ENCODE measurements at regions not wholly inside any gene's neighbourhood (a gene's known extent, or its start where the extent isn't known, plus 50 kb on each side); places are given as distances from the start of the nearest gene placed in this dataset.

DNA sequence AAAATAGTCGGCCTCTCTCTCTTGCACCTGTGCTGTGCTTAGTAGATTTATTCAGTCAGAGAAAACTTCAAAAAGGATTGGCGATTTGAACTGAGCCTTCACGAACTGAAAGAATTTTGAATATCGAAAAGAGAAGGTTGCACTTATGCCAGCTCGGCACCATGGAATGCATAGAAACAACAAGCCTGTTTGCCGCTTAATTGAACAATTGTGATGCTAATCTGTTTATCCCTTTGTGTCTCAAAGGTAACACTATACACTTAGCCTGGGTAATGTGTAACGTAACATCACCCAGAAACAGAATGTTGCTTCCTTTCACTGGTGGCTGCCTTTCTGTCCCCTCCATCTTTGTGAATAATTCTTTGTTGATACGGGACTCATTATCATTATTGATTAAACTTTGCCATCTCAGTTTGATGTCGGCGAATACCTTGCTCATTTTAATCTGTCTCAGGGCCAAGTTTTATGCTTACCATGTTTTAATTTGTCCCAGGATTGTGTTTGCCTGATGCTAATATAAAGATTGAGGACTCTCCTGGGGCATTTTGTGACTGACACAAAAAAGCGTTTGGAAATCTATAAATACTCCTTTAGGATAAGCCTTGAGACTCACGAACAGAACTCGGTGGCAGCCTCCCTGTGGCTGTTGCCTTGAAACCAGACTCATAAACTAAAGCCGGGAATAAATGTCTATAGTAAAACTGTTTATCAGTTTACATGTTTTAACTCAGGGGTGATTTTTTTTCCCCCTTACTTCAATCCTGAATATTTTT is 400.5 kb downstream of the RAPGEF2 start:
- TF ChIP-seq, protein P1, sequence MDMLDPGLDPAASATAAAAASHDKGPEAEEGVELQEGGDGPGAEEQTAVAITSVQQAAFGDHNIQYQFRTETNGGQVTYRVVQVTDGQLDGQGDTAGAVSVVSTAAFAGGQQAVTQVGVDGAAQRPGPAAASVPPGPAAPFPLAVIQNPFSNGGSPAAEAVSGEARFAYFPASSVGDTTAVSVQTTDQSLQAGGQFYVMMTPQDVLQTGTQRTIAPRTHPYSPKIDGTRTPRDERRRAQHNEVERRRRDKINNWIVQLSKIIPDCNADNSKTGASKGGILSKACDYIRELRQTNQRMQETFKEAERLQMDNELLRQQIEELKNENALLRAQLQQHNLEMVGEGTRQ (IDR thresholded peaks at IDR 0.05; ENCODE audit: low read depth, low read length), result no peak
- TF ChIP-seq, protein P1 (CRISPR knock-in tag; IDR thresholded peaks at IDR 0.05; ENCODE audit: borderline replicate concordance), result no peak
- TF ChIP-seq, protein P2, sequence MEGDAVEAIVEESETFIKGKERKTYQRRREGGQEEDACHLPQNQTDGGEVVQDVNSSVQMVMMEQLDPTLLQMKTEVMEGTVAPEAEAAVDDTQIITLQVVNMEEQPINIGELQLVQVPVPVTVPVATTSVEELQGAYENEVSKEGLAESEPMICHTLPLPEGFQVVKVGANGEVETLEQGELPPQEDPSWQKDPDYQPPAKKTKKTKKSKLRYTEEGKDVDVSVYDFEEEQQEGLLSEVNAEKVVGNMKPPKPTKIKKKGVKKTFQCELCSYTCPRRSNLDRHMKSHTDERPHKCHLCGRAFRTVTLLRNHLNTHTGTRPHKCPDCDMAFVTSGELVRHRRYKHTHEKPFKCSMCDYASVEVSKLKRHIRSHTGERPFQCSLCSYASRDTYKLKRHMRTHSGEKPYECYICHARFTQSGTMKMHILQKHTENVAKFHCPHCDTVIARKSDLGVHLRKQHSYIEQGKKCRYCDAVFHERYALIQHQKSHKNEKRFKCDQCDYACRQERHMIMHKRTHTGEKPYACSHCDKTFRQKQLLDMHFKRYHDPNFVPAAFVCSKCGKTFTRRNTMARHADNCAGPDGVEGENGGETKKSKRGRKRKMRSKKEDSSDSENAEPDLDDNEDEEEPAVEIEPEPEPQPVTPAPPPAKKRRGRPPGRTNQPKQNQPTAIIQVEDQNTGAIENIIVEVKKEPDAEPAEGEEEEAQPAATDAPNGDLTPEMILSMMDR (CRISPR knock-in tag; IDR thresholded peaks at IDR 0.05), result no peak
- TF ChIP-seq, protein P3, sequence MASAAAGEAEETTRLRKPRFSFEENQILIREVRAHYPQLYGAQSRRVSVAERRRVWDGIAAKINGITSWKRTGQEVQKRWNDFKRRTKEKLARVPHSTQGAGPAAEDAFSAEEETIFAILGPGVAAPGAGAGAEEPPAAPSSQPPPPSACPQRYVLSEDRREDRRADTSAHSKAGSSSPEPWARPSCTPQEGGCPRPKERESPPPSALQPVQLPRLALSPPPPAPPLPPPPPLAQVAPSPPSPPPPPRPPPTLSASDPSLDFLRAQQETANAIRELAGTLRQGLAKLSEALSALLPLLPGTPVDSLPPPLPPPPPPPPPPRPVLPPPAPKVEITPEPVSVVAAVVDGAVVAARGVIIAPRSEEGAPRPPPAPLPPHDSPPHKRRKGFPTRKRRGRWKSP (CRISPR knock-in tag; IDR thresholded peaks at IDR 0.05), result no peak
- TF ChIP-seq TAF1 (CRISPR knock-in tag; IDR thresholded peaks at IDR 0.05) (no peak), ZNF124 (CRISPR knock-in tag; IDR thresholded peaks at IDR 0.05) (no peak), FOXM1 (CRISPR knock-in tag; IDR thresholded peaks at IDR 0.05) (no peak), FOSL1 (CRISPR knock-in tag; IDR thresholded peaks at IDR 0.05; ENCODE audit: borderline replicate concordance) (no peak), TCF7L2 (IDR thresholded peaks at IDR 0.05; ENCODE audit: low read depth, low read length) (no peak)
- TF ChIP-seq, protein P4, sequence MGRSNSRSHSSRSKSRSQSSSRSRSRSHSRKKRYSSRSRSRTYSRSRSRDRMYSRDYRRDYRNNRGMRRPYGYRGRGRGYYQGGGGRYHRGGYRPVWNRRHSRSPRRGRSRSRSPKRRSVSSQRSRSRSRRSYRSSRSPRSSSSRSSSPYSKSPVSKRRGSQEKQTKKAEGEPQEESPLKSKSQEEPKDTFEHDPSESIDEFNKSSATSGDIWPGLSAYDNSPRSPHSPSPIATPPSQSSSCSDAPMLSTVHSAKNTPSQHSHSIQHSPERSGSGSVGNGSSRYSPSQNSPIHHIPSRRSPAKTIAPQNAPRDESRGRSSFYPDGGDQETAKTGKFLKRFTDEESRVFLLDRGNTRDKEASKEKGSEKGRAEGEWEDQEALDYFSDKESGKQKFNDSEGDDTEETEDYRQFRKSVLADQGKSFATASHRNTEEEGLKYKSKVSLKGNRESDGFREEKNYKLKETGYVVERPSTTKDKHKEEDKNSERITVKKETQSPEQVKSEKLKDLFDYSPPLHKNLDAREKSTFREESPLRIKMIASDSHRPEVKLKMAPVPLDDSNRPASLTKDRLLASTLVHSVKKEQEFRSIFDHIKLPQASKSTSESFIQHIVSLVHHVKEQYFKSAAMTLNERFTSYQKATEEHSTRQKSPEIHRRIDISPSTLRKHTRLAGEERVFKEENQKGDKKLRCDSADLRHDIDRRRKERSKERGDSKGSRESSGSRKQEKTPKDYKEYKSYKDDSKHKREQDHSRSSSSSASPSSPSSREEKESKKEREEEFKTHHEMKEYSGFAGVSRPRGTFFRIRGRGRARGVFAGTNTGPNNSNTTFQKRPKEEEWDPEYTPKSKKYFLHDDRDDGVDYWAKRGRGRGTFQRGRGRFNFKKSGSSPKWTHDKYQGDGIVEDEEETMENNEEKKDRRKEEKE (IDR thresholded peaks at IDR 0.05), result no peak
- TF ChIP-seq, protein P5, sequence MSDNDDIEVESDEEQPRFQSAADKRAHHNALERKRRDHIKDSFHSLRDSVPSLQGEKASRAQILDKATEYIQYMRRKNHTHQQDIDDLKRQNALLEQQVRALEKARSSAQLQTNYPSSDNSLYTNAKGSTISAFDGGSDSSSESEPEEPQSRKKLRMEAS (IDR thresholded peaks at IDR 0.05), result no peak
- TF ChIP-seq, protein P6, sequence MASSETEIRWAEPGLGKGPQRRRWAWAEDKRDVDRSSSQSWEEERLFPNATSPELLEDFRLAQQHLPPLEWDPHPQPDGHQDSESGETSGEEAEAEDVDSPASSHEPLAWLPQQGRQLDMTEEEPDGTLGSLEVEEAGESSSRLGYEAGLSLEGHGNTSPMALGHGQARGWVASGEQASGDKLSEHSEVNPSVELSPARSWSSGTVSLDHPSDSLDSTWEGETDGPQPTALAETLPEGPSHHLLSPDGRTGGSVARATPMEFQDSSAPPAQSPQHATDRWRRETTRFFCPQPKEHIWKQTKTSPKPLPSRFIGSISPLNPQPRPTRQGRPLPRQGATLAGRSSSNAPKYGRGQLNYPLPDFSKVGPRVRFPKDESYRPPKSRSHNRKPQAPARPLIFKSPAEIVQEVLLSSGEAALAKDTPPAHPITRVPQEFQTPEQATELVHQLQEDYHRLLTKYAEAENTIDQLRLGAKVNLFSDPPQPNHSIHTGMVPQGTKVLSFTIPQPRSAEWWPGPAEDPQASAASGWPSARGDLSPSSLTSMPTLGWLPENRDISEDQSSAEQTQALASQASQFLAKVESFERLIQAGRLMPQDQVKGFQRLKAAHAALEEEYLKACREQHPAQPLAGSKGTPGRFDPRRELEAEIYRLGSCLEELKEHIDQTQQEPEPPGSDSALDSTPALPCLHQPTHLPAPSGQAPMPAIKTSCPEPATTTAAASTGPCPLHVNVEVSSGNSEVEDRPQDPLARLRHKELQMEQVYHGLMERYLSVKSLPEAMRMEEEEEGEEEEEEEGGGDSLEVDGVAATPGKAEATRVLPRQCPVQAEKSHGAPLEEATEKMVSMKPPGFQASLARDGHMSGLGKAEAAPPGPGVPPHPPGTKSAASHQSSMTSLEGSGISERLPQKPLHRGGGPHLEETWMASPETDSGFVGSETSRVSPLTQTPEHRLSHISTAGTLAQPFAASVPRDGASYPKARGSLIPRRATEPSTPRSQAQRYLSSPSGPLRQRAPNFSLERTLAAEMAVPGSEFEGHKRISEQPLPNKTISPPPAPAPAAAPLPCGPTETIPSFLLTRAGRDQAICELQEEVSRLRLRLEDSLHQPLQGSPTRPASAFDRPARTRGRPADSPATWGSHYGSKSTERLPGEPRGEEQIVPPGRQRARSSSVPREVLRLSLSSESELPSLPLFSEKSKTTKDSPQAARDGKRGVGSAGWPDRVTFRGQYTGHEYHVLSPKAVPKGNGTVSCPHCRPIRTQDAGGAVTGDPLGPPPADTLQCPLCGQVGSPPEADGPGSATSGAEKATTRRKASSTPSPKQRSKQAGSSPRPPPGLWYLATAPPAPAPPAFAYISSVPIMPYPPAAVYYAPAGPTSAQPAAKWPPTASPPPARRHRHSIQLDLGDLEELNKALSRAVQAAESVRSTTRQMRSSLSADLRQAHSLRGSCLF (CRISPR knock-in tag; IDR thresholded peaks at IDR 0.05; ENCODE audit: borderline replicate concordance), result no peak
- TF ChIP-seq, protein P7, sequence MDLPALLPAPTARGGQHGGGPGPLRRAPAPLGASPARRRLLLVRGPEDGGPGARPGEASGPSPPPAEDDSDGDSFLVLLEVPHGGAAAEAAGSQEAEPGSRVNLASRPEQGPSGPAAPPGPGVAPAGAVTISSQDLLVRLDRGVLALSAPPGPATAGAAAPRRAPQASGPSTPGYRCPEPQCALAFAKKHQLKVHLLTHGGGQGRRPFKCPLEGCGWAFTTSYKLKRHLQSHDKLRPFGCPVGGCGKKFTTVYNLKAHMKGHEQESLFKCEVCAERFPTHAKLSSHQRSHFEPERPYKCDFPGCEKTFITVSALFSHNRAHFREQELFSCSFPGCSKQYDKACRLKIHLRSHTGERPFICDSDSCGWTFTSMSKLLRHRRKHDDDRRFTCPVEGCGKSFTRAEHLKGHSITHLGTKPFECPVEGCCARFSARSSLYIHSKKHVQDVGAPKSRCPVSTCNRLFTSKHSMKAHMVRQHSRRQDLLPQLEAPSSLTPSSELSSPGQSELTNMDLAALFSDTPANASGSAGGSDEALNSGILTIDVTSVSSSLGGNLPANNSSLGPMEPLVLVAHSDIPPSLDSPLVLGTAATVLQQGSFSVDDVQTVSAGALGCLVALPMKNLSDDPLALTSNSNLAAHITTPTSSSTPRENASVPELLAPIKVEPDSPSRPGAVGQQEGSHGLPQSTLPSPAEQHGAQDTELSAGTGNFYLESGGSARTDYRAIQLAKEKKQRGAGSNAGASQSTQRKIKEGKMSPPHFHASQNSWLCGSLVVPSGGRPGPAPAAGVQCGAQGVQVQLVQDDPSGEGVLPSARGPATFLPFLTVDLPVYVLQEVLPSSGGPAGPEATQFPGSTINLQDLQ (CRISPR knock-in tag; IDR thresholded peaks at IDR 0.05), result no peak
- TF ChIP-seq, protein P8, sequence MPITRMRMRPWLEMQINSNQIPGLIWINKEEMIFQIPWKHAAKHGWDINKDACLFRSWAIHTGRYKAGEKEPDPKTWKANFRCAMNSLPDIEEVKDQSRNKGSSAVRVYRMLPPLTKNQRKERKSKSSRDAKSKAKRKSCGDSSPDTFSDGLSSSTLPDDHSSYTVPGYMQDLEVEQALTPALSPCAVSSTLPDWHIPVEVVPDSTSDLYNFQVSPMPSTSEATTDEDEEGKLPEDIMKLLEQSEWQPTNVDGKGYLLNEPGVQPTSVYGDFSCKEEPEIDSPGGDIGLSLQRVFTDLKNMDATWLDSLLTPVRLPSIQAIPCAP (CRISPR knock-in tag; IDR thresholded peaks at IDR 0.05; ENCODE audit: low read depth), result no peak
